HG02943 (cell line): ENCODE measurements at regions not wholly inside any gene's neighbourhood (a gene's known extent, or its start where the extent isn't known, plus 50 kb on each side); places are given as distances from the start of the nearest gene placed in this dataset.
"Not testable (repeated sequence)": the region's sequence is repeated elsewhere in the genome, so short reads cannot be mapped to it uniquely, and the experiment has no call there.

Source experiments
- ATAC-seq: cut with Tn5 transposase; IDR thresholded peaks from one replicate; pipeline ENCODE4 v1.9.1; 2021; ENCODE audit warnings: mild to moderate bottlenecking, low read depth, moderate library complexity; ENCODE audit not compliant: unreplicated experiment

GRCh38 chr10:117838500-117839498, 207.9 kb downstream of the RAB11FIP2 start:
- ATAC-seq = not testable (repeated sequence)

GRCh38 chr10:117856426-117856825, 190.3 kb downstream of the RAB11FIP2 start:
- ATAC-seq = not testable (repeated sequence)

GRCh38 chr10:117860135-117860534, 186.6 kb downstream of the RAB11FIP2 start:
- no peak for ATAC-seq

GRCh38 chr10:117860823-117861222, 185.9 kb downstream of the RAB11FIP2 start:
- no peak for ATAC-seq

- ATAC-seq = no peak
Observed at GRCh38 chr10:117861329-117861728, 185.4 kb downstream of the RAB11FIP2 start.

GRCh38 chr10:117863771-117864170, 183.0 kb downstream of the RAB11FIP2 start:
- no peak for ATAC-seq

- ATAC-seq = no peak
Observed at GRCh38 chr10:117865945-117866344, 180.8 kb downstream of the RAB11FIP2 start.

GRCh38 chr10:117868151-117868550, 178.6 kb downstream of the RAB11FIP2 start:
- no peak for ATAC-seq

- no peak for ATAC-seq
Observed at GRCh38 chr10:117875793-117876192, 170.9 kb downstream of the RAB11FIP2 start.

- no peak for ATAC-seq
Observed at GRCh38 chr10:117876210-117876609, 170.5 kb downstream of the RAB11FIP2 start.

GRCh38 chr10:117878626-117879025, 168.1 kb downstream of the RAB11FIP2 start:
- ATAC-seq = no peak

- no peak for ATAC-seq
Observed at GRCh38 chr10:117884093-117884492, 162.6 kb downstream of the RAB11FIP2 start.

- no peak for ATAC-seq
Observed at GRCh38 chr10:117884592-117884991, 162.1 kb downstream of the RAB11FIP2 start.

GRCh38 chr10:117885206-117885829, 161.4 kb downstream of the RAB11FIP2 start:
- no peak for ATAC-seq

GRCh38 chr10:117886766-117887165, 160.0 kb downstream of the RAB11FIP2 start:
- no peak for ATAC-seq

- no peak for ATAC-seq
Observed at GRCh38 chr10:117889664-117890063, 157.1 kb downstream of the RAB11FIP2 start.

- no peak for ATAC-seq
Observed at GRCh38 chr10:117892681-117893220, 154.0 kb downstream of the RAB11FIP2 start.

- no peak for ATAC-seq
Observed at GRCh38 chr10:117894339-117894738, 152.4 kb downstream of the RAB11FIP2 start.

GRCh38 chr10:117896517-117896916, 150.2 kb downstream of the RAB11FIP2 start:
- ATAC-seq = no peak

- no peak for ATAC-seq
Observed at GRCh38 chr10:117899181-117899683, 147.5 kb downstream of the RAB11FIP2 start.

GRCh38 chr10:117900280-117900679, 146.5 kb downstream of the RAB11FIP2 start:
- no peak for ATAC-seq
